ENCODE measurements at regions not wholly inside any gene's neighbourhood (a gene's known extent, or its start where the extent isn't known, plus 50 kb on each side); places are given as distances from the start of the nearest gene placed in this dataset.

DNA sequence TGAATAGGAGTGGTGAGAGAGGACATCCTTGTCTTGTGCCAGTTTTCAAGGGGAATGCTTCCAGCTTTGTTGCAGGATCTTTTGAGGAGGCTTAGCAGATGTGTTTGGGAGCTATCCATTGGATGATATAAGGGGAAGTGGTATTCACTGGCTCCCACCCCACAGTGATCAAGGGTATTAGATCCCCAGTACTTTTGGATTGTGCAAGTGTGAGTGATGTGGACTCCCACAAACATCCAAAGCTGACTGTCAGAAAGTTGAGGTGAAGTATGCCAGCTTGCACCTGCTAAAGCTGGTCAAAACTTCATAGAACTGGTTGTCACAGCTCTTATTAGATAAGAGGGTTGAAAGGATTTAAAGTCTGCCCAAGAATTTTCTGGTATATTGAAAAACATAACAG is 110.1 kb upstream of the BTG1 start:
- Mint-ChIP-seq H3K36me3 (no peaks in the 10 kb centered on the region), H3K4me3 (no peak overlapping the region), H3K4me1 (peaks cover 0 to 5% of the 10 kb centered on the region in 2 donors), H3K27ac (no peak overlapping the region), H3K27me3 (ENCODE audit: low read depth in 2 of 2) (peaks cover 0 to 5% of the 10 kb centered on the region in 2 donors), H3K9me3 (no peaks in the 10 kb centered on the region)
- H3K4me1 ChIP-seq (ENCODE audit: control insufficient read depth, insufficient read depth, low read length), result no peaks in the 10 kb centered on the region
- TF ChIP-seq, protein P1, sequence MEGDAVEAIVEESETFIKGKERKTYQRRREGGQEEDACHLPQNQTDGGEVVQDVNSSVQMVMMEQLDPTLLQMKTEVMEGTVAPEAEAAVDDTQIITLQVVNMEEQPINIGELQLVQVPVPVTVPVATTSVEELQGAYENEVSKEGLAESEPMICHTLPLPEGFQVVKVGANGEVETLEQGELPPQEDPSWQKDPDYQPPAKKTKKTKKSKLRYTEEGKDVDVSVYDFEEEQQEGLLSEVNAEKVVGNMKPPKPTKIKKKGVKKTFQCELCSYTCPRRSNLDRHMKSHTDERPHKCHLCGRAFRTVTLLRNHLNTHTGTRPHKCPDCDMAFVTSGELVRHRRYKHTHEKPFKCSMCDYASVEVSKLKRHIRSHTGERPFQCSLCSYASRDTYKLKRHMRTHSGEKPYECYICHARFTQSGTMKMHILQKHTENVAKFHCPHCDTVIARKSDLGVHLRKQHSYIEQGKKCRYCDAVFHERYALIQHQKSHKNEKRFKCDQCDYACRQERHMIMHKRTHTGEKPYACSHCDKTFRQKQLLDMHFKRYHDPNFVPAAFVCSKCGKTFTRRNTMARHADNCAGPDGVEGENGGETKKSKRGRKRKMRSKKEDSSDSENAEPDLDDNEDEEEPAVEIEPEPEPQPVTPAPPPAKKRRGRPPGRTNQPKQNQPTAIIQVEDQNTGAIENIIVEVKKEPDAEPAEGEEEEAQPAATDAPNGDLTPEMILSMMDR (IDR thresholded peaks at IDR 0.05), result no peak
- H3K36me3 ChIP-seq (ENCODE audit: control insufficient read depth, insufficient read depth, low read length), result no peaks in the 10 kb centered on the region
- intact Hi-C loops (cut with micrococcal nuclease), result no loop called here
- H3K27me3 ChIP-seq (ENCODE audit: control insufficient read depth, insufficient read depth, low read length), result no peaks in the 10 kb centered on the region
- no peak overlapping the region for H3K4me3 ChIP-seq (ENCODE audit: low read length)
- no peak for DNase-seq
- H3K9me3 ChIP-seq (ENCODE audit: control insufficient read depth, insufficient read depth, low read length), result no peaks in the 10 kb centered on the region
- no peak overlapping the region for H3K27ac ChIP-seq (ENCODE audit: low read length)
- no peak for ATAC-seq

- Histone ChIP-seq H3K27me3 (ENCODE audit: control insufficient read depth, insufficient read depth, low read length) (no peaks in the 10 kb centered on the region), H3K27ac (ENCODE audit: low read length) (no peak overlapping the region), H3K36me3 (ENCODE audit: control insufficient read depth, insufficient read depth, low read length) (no peaks in the 10 kb centered on the region), H3K4me1 (ENCODE audit: control insufficient read depth, insufficient read depth, low read length) (no peaks in the 10 kb centered on the region), H3K4me3 (ENCODE audit: low read length) (no peak overlapping the region), H3K9me3 (ENCODE audit: control insufficient read depth, insufficient read depth, low read length) (no peaks in the 10 kb centered on the region)
- Mint-ChIP-seq H3K4me3 (no peak overlapping the region), H3K9me3 (no peaks in the 10 kb centered on the region), H3K27me3 (ENCODE audit: low read depth in 2 of 2) (peaks cover 0 to 5% of the 10 kb centered on the region in 2 donors), H3K27ac (no peak overlapping the region), H3K36me3 (no peaks in the 10 kb centered on the region), H3K4me1 (peaks cover 0 to 5% of the 10 kb centered on the region in 2 donors)
- intact Hi-C loops (cut with micrococcal nuclease), result no loop called here
- TF ChIP-seq, protein P1 (IDR thresholded peaks at IDR 0.05), result no peak
- ATAC-seq, result no peak
- DNase-seq, result no peak
Measured at GRCh38 chr12:92253301-92253700, 107.7 kb upstream of the BTG1 start.

DNA sequence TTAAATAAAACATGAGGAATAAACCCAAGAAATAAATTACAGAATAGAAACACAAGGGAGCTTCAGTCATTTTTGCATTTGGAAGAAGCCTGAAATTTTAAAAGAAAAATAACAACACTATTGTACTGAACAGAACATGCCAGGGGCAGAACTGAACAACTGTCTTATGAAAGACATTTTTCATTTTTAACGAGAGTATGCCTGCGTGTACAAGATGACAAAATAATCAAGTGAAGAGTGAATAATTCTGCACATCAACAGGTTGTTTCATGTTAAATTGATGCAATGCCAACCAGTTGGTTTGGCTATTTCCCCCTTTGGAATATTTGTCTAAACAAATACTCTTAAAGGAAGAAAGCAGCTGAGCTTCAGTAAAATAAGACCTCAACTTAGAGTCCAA is 103.3 kb upstream of the BTG1 start:
- intact Hi-C loops (cut with micrococcal nuclease), result no loop called here
- Histone ChIP-seq H3K4me3 (ENCODE audit: low read length) (no peak overlapping the region), H3K36me3 (ENCODE audit: control insufficient read depth, insufficient read depth, low read length) (no peaks in the 10 kb centered on the region), H3K27ac (ENCODE audit: low read length) (no peak overlapping the region), H3K9me3 (ENCODE audit: control insufficient read depth, insufficient read depth, low read length) (no peaks in the 10 kb centered on the region), H3K27me3 (ENCODE audit: control insufficient read depth, insufficient read depth, low read length) (no peaks in the 10 kb centered on the region), H3K4me1 (ENCODE audit: control insufficient read depth, insufficient read depth, low read length) (no peaks in the 10 kb centered on the region)
- Mint-ChIP-seq H3K27me3 (ENCODE audit: low read depth in 2 of 2) (no peaks in the 10 kb centered on the region), H3K9me3 (no peaks in the 10 kb centered on the region), H3K36me3 (no peaks in the 10 kb centered on the region), H3K27ac (no peak overlapping the region), H3K4me3 (no peak overlapping the region), H3K4me1 (no peaks in the 10 kb centered on the region)
- WGBS (ENCODE audit: insufficient coverage), result 100% methylated on average over 2 of the region's 2 CpGs
- TF ChIP-seq, protein P1 (IDR thresholded peaks at IDR 0.05), result no peak
- no peak for DNase-seq
- no peak for ATAC-seq

DNA sequence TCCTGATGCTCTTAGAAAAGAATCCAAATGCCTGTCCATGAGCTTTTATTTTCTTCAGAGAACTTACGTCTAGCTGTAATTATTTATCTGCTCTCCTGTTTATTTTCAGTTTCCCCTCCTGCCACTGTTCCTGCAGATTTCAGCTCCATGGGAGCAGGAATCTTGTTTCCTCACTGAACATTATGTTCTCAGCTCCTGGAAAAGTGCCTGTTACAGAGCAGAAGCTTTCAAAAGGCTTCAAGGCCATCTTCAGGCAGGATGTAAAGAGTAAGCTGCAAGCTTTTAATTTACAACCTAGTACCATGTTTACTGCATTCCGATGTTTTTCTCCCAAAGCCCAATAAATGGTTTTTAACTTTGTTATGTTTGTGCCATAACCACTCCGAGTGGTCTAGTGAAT is 98.4 kb upstream of the BTG1 start:
- H3K9me3 ChIP-seq (ENCODE audit: control insufficient read depth, insufficient read depth, low read length), result no peaks in the 10 kb centered on the region
- Mint-ChIP-seq H3K27ac (no peak overlapping the region), H3K9me3 (no peaks in the 10 kb centered on the region), H3K4me1 (no peaks in the 10 kb centered on the region), H3K27me3 (ENCODE audit: low read depth in 2 of 2) (no peaks in the 10 kb centered on the region), H3K4me3 (no peak overlapping the region), H3K36me3 (no peaks in the 10 kb centered on the region)
- TF ChIP-seq, protein P1 (IDR thresholded peaks at IDR 0.05), result no peak
- ATAC-seq, result no peak
- H3K27me3 ChIP-seq (ENCODE audit: control insufficient read depth, insufficient read depth, low read length), result no peaks in the 10 kb centered on the region
- DNase-seq, result no peak
- no peak overlapping the region for H3K4me3 ChIP-seq (ENCODE audit: low read length)
- H3K27ac ChIP-seq (ENCODE audit: low read length), result no peak overlapping the region
- no peaks in the 10 kb centered on the region for H3K4me1 ChIP-seq (ENCODE audit: control insufficient read depth, insufficient read depth, low read length)
- 98% methylated on average over 2 of the region's 3 CpGs for WGBS (ENCODE audit: insufficient coverage)
- intact Hi-C loops (cut with micrococcal nuclease), result no loop called here
- H3K36me3 ChIP-seq (ENCODE audit: control insufficient read depth, insufficient read depth, low read length), result no peaks in the 10 kb centered on the region

All from natural killer cell (primary cell).